Hematopoietic multipotent progenitor cell treated with erythropoietin and hydrocortisone succinate and interleukin-3 and kit ligand, for 4 days (in vitro differentiated cells): ENCODE measurements at regions not wholly inside any gene's neighbourhood (a gene's known extent, or its start where the extent isn't known, plus 50 kb on each side); places are given as distances from the start of the nearest gene placed in this dataset.

Source experiments
- DNase-seq: peaks from one replicate; pipeline ENCODE4 v3.0.0-alpha.2; 2015

- no peak for DNase-seq
These were observed 151.3 kb downstream of the BTG1 start for GRCh38 chr12:91994208-91994797.

- peak; percentile 40 for DNase-seq
These were observed 152.2 kb downstream of the BTG1 start for GRCh38 chr12:91993287-91994017.

GRCh38 chr12:91991399-91992187, 154.1 kb downstream of the BTG1 start:
- DNase-seq, result peak; percentile 37

GRCh38 chr12:91990525-91990924, 155.1 kb downstream of the BTG1 start:
- DNase-seq, result no peak

GRCh38 chr12:91989143-91989542, 156.5 kb downstream of the BTG1 start:
- no peak for DNase-seq

- no peak for DNase-seq
These were observed 157.3 kb downstream of the BTG1 start for GRCh38 chr12:91988086-91988923.

- no peak for DNase-seq
These were observed 159.6 kb downstream of the BTG1 start for GRCh38 chr12:91986084-91986483.

DNA sequence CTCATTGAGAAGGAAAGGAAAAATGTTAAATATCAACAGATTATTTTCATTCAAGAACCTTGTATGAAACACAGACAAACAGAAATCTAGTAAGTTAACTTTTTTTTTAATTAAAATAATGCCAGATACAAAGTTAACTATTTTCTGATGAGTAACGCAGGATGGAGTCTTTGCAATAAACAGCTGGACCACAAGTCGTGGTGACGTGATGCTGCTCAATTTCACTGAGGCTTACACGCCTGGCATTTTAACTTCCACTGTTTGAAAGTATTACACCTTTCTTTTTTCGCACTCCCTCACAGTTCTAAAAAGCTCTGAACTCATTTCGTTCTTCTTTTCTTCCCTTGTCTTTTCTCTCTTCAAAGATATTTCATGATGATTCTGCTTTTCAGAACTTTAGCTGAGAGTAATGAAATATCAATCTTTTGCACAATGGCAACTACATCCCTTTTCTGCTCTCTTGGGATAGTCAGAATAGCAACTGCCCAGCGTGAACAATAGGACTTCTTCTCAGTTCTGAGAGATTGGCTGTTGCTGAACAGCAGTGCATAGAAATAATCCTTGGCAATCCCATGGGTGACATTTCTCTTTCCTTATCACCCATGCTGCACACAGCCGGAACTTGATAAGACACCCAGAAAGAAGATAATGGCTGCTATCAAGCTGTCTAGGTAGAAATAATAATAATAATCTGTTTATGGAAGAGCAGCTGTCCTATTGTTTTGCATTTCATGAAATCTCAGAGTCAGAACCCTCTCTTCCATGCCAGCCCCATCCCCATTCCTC, 160.5 kb downstream of the BTG1 start:
- DNase-seq, result no peak

GRCh38 chr12:91984556-91984955, 161.1 kb downstream of the BTG1 start:
- no peak for DNase-seq

- DNase-seq, result no peak
These were observed 161.7 kb downstream of the BTG1 start for GRCh38 chr12:91983935-91984334.

- DNase-seq, result no peak
These were observed 162.7 kb downstream of the BTG1 start for GRCh38 chr12:91982946-91983345.

DNA sequence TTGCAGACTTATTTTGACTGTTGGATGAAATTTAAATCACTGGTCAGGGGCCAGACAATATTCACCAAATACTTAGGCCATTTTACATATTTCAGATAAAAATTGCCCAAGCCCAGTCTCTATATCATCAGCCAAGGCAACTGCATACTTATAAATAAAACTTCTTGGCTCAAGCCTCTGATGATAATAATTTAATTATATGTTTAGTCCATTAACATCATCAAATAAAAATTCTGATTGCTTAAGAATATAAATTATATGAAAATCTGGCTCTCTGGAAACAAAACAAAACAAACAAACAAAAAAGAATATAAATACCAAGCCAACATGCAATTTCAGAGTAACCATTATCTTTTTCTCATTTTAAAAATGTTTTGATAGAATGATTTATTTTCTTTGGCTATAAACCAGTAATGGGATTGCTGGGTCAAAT, 165.2 kb downstream of the BTG1 start:
- no peak for DNase-seq

DNA sequence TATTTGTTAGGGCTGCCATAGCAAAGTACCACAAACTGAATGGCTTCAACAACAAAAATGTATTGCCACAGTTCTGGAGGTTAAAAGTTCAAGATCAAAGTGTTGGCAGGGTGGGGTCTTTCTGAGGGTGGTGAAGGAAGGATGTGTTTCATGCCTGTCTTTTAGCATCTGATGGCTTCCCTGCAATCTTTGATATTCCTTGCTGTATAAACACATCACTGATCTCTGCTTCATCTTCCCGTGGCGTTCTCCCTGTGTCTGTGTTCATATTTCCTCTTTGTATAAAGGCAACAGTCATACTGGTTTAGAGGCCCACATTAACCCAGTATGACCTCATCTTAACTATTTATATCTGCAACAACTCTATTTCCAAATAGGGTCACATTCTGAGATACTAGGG, 167.5 kb downstream of the BTG1 start:
- DNase-seq, result peak; percentile 39

GRCh38 chr12:91975891-91976290, 169.8 kb downstream of the BTG1 start:
- no peak for DNase-seq

- no peak for DNase-seq
These were observed 171.0 kb downstream of the BTG1 start for GRCh38 chr12:91974541-91975085.

DNA sequence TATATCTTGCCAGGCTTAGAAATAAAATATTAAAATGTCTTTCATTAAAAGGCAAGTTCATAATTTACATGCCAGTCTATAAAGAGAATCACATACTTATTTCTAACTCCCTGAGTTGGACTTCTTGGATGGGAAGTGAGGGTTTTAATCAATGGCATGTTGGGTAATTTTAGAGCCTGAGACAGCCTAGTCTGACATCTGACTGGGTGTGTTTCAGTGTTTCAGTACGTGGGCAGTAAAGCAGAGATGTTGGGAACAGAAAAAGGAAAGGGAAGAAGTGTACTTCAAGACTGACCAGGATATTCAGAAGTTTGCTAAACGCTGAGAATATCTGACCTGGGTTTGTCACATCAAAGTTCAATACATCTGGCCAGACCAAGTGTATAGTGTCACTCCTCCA, 171.8 kb downstream of the BTG1 start:
- no peak for DNase-seq

GRCh38 chr12:91972896-91973295, 172.8 kb downstream of the BTG1 start:
- DNase-seq, result no peak

DNA sequence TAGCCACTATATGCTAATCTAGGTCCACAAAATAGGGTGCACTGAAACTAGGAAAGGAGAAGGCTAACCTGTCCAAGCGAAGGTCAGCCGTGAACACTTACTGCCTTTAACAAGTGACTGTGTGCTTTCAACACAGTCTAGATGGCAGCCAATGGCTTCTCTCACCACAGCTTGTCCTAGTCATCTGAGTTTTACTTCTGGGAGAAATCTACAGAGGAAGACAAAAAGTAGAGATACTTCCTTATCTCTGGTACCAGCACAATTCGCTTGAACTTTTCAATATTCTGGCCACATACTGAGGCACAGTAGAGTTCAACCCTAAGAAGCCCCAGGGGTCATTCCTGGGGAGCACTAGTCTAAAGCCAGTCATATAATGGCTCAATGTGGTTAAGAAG, 176.9 kb downstream of the BTG1 start:
- DNase-seq, result no peak

DNA sequence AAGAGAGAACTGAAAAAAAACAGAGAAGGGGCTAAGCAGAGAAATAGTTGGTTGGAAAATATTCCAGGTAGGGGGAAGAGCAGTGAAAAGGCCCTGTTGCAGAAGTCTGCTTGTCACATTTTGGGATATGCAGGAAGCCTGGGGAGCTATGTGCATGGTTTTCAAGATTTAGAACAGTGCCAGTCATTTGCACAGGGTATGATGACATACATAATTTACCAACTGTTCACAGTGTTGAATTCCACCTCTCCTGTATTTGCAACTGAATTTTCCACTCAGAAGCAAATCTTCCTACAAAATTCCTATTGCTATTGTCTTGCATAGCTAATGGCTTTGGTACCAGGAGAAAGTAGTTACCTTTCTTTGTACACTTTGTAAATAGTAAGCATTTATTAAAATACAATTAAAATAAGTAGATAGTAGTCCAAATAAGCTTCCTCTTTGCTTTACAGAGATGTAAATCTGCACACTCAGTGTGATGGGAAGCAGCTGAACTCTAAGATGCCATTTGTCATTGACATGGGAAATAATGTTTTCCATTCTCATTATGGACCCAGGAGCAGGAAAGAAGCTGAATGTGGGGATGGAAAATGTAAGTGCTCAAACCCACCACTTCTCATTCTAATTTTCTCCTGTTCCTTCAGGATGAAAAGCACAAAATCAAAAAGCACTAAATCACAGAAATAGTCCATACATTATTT, 177.4 kb downstream of the BTG1 start:
- DNase-seq, result no peak

- no peak for DNase-seq
These were observed 178.1 kb downstream of the BTG1 start for GRCh38 chr12:91967590-91967989.

DNA sequence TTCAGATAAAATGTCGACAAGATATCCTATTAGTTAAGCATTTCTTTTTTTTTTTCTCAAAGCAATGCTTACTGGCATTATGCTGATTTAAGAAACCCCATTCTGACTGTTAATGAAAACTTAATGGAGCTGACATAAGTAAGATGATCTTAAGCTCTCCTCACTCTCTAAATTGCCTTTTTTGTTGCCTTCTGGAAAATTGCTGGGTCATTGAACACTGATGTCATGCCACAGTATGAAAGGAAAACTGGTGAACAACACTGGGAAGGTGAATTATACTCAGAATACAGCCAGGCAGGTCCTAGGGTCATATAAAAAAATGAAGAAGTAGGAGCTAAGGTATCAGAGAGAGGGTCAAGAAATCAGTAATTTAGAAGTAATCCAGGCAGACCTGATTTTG, 179.9 kb downstream of the BTG1 start:
- DNase-seq, result no peak
